Osteoblast (primary cell): ENCODE measurements at regions not wholly inside any gene's neighbourhood (a gene's known extent, or its start where the extent isn't known, plus 50 kb on each side); places are given as distances from the start of the nearest gene placed in this dataset.

Experiments
- DNase-seq: peaks from one replicate; pipeline ENCODE4 v3.0.0; 2011; ENCODE audit warnings: low spot score, mixed read lengths; ENCODE audit not compliant: insufficient read length; ENCODE audit errors: missing footprints
- H2AFZ ChIP-seq: 2 replicates; pipeline ENCODE4 v1.6.0; 2011; ENCODE audit warnings: mild to moderate bottlenecking, low read length
- H3K27ac ChIP-seq: 2 replicates; pipeline ENCODE4 v1.5.1; 2011; ENCODE audit warnings: mild to moderate bottlenecking, low read depth, low read length, moderate library complexity
- H3K27me3 ChIP-seq: 2 replicates; pipeline ENCODE4 v1.6.0; 2012; ENCODE audit warnings: mild to moderate bottlenecking, control low read depth, inconsistent platforms, low read length, moderate library complexity; ENCODE audit not compliant: insufficient read depth
- H3K36me3 ChIP-seq: 2 replicates; pipeline ENCODE4 v1.5.1; 2011; ENCODE audit warnings: mild to moderate bottlenecking, low read length, control low read depth, moderate library complexity; ENCODE audit not compliant: insufficient read depth
- H3K4me1 ChIP-seq: 2 replicates; pipeline ENCODE4 v1.5.1; 2011; ENCODE audit warnings: mild to moderate bottlenecking, low read length, control low read depth, moderate library complexity; ENCODE audit not compliant: insufficient read depth
- H3K4me2 ChIP-seq: 2 replicates; pipeline ENCODE4 v1.6.0; 2011; ENCODE audit warnings: mild to moderate bottlenecking, low read length; ENCODE audit not compliant: insufficient read depth
- H3K4me3 ChIP-seq: fragments of 200-600 bp; sonication (generic); 3 replicates; pipeline ENCODE4 v1.5.1; 2012; ENCODE audit warnings: mild to moderate bottlenecking, low read length, inconsistent platforms; ENCODE audit not compliant: insufficient read depth
- H3K79me2 ChIP-seq: 2 replicates; pipeline ENCODE4 v1.6.0; 2012; ENCODE audit warnings: mild to moderate bottlenecking, low read length, control low read depth, inconsistent platforms; ENCODE audit not compliant: insufficient read depth
- H3K9me3 ChIP-seq: 2 replicates; pipeline ENCODE4 v1.5.1; 2011; ENCODE audit warnings: low read depth, low read length, control low read depth
- H4K20me1 ChIP-seq: 2 replicates; pipeline ENCODE4 v1.6.0; 2012; ENCODE audit warnings: mild to moderate bottlenecking, low read length, control low read depth; ENCODE audit not compliant: insufficient read depth
- CTCF ChIP-seq: IDR thresholded peaks from 2 replicates; pipeline ENCODE4 v1.5.1; 2011; ENCODE audit warnings: mild to moderate bottlenecking, low read depth, low read length, moderate library complexity; ENCODE audit errors: extremely low read depth

DNA sequence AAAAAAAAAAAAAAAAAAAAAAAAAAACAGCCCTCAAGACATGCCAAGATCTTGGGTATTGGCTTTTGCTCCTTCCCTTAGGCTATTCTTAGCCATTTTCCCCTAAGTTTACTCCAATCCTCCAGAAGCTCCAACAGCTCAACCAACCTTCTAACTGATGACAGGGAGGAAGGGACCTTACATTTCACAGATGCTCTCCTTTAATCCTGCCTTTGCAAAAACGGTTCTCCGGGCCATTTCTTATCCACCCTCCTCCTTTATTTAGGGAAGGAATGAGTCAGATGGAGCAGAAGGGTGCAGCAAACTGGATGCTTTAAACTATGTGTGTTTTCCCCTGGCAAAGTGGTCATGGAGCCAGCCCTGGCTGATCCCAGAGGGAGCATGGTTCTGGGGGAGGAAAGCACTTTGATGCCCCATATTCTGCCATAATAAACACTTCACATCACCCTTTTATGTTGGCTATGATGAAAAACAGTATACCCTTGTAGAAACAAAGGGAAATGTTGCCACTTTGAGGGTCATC lies 369.4 kb upstream of the DMAC1 start:
- Histone ChIP-seq H2AFZ (no peak overlapping the region), H4K20me1 (no peaks in the 10 kb centered on the region), H3K4me1 (no peaks in the 10 kb centered on the region), H3K27me3 (no peaks in the 10 kb centered on the region), H3K36me3 (no peaks in the 10 kb centered on the region), H3K4me2 (no peak overlapping the region), H3K4me3 (no peak overlapping the region), H3K27ac (no peak overlapping the region), H3K9me3 (no peaks in the 10 kb centered on the region), H3K79me2 (no peaks in the 10 kb centered on the region)
- TF ChIP-seq CTCF, result no peak
- DNase-seq, result no peak

DNA sequence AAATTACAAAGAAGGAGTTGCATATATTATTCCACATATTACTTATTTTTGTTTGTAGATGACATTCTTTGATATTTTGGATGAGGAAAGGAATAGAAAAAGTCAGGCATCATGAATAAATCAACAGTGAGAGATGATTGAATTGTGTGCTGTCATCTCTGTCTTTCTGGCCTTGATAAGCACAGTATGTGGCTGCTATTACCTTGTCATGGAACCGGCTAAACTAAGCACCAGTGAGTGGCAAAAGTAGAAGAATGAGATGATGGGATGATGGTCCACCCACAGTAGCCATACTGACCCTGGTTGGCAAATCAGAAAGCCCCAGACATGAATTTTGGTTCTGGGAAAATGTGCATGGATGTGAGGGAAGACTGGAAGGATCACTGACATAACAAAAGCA lies 361.2 kb upstream of the DMAC1 start:
- H3K79me2 ChIP-seq, result no peaks in the 10 kb centered on the region
- TF ChIP-seq CTCF, result no peak
- no peak overlapping the region for H3K4me3 ChIP-seq
- H2AFZ ChIP-seq, result no peak overlapping the region
- no peaks in the 10 kb centered on the region for H4K20me1 ChIP-seq
- DNase-seq, result no peak
- no peak overlapping the region for H3K27ac ChIP-seq
- H3K4me2 ChIP-seq, result no peak overlapping the region
- H3K4me1 ChIP-seq, result no peaks in the 10 kb centered on the region
- H3K9me3 ChIP-seq, result no peaks in the 10 kb centered on the region
- no peaks in the 10 kb centered on the region for H3K27me3 ChIP-seq
- H3K36me3 ChIP-seq, result no peaks in the 10 kb centered on the region

GRCh38 chr9:8158574-8158973 lies 359.0 kb upstream of the DMAC1 start:
- H3K79me2 ChIP-seq, result no peaks in the 10 kb centered on the region
- H3K27me3 ChIP-seq, result no peaks in the 10 kb centered on the region
- no peaks in the 10 kb centered on the region for H3K36me3 ChIP-seq
- no peaks in the 10 kb centered on the region for H3K9me3 ChIP-seq
- no peaks in the 10 kb centered on the region for H4K20me1 ChIP-seq
- no peak overlapping the region for H3K4me2 ChIP-seq
- no peak overlapping the region for H3K4me3 ChIP-seq
- DNase-seq, result no peak
- TF ChIP-seq CTCF, result no peak
- H2AFZ ChIP-seq, result no peak overlapping the region
- no peaks in the 10 kb centered on the region for H3K4me1 ChIP-seq
- H3K27ac ChIP-seq, result no peak overlapping the region

DNA sequence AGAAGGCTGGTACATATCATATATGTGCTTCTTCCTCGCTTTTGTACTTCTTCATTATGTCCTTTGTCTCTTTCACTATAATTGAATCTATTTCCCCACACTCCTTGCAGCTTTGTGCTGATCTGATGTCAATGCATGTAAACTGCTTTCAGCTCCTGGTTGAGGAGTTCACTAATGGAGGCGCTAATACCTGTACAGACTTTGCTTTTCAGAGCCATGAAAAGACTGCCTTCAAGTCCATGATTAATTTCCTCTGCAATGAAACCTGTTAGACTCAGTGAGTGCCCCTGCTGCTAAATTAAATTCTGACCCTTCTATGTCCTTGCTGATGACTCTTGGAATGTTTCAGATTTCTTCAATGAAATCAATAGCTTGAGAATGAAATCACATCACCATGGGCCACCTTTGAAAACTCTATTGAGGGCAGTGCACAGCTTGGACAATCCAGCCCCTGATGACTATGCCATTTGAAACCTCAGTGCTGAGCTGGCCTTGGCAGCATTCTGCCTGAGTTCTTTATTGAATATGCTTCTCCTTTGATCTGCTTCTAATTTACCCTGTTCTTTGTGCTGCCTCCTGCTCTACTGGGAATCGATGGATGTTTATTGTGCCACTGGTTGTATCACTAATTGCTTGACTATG lies 358.2 kb upstream of the DMAC1 start:
- no peak overlapping the region for H3K4me2 ChIP-seq
- TF ChIP-seq CTCF, result no peak
- H3K9me3 ChIP-seq, result no peaks in the 10 kb centered on the region
- H2AFZ ChIP-seq, result no peak overlapping the region
- no peak overlapping the region for H3K27ac ChIP-seq
- H3K4me1 ChIP-seq, result no peaks in the 10 kb centered on the region
- H3K36me3 ChIP-seq, result no peaks in the 10 kb centered on the region
- no peak for DNase-seq
- H3K27me3 ChIP-seq, result no peaks in the 10 kb centered on the region
- no peaks in the 10 kb centered on the region for H4K20me1 ChIP-seq
- H3K4me3 ChIP-seq, result no peak overlapping the region
- no peaks in the 10 kb centered on the region for H3K79me2 ChIP-seq
